ENCODE measurements at regions not wholly inside any gene's neighbourhood (a gene's known extent, or its start where the extent isn't known, plus 50 kb on each side); places are given as distances from the start of the nearest gene placed in this dataset.
A peak's percentile ranks its signal among the peaks of the same experiment; 100 is the strongest.

DNA sequence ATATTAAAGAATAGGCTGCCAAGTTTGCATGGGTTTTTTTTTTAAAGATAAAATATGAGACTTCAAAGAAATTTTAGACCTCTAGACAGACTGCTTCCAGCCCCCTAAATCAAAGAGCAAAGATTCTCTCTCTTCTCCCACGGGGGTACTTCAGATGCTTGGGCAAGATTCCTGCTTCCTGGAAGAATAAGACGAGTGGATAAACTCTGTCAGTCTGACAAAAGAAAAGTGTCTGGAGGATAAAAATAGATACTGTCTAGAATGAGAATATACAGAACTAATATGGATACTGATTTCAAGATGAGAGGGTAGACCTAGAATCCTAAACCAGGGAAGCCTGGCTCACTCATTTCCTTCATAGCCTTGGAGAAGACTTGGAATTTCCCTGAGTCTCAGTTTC lies 435.1 kb downstream of the FOXO1 start:
- DNase-seq (ENCODE audit: low read depth in 4 of 4, low spot score in 3 of 4): no peak

- DNase-seq (ENCODE audit: low read depth in 4 of 4, low spot score in 3 of 4): no peak
These were observed 434.7 kb downstream of the FOXO1 start for GRCh38 chr13:40231751-40232150.

DNA sequence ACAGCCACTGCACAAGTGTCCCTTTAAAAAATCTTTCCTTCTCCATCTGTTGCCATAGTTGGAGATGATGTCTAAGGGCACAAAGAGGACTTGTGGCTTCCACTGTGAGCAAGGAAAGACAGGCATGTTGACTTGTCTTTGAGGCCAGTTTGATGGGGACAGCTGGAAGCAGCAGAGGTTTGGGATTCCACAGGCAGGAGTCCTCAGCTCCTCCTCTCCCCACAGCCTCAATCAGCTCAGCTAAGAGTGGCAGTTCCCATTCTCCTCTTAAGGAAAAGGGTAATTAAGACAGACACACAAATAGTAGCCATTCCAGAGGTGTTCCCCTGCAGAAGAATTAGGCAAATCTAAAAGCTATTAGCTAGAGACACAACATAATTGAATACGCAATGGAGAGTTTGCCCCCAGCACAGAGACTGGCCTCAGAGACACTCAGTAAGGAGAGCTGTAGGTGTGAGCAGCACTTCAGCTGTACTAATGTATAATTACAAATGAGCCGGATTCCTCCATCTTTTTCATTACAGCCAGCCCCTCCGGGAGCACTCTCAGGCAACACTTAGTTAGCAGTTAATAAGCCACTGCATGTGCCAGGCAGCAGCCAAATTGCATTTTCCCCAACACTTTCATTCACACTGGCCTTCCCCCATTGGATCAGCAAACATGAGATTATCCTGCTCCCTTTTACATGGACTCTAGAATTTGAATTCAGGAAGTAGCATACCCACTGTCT lies 434.0 kb downstream of the FOXO1 start:
- DNase-seq (ENCODE audit: low read depth in 4 of 4, low spot score in 3 of 4): no peak

DNA sequence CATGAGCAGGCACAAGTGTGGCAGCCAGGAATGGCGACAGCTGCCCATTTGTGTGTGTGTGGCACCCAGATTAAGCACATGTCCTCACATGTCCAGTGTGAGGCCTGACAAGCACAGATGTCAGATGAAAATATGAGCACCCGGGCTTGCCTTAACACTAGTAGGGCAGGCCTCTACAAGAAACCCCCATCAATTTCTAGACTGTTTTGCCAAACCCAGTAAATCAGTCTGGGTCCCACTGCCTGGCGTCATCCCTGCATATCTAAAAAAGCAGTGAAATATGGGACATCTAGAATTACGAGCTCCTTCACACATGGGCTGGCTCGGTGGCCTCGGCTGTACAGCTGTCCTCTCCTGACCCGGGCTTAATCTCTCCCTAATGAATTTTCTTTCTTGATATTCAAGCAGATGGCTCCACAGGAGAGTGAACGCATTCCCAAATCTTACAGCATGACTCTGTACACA lies 432.7 kb downstream of the FOXO1 start:
- DNase-seq (ENCODE audit: low read depth in 4 of 4, low spot score in 3 of 4): peak in 2 of 4 donors; percentile 20 to 29

- DNase-seq (ENCODE audit: low read depth in 4 of 4, low spot score in 3 of 4): no peak
These were observed 431.2 kb downstream of the FOXO1 start for GRCh38 chr13:40235160-40235796.

DNA sequence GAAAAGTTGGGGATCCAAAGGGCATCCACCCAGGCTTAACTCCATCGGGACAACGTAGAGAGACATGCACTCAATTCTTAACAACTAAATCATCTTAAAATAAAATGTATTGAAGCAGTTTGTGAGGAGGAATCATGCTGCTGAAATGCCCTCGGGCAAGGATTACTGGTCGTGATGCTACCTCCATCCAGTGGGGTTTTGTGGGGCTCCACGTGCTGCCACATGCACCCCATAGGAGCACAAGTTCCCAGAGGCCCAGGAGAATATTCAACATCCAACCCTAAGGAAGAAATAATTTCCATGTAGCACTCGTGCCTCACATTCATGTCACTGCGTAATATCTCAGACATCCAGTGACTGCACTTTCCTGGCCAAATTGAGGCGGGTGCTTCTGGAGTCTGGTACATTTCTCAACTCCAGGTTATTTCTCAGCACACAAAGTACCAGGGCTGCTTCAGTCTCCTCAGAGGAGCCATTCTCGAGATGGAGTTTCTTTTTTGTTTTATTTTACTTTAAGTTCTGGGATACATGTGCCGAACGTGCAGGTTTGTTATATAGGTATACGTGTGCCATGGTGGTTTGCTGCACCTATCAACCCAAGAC lies 429.8 kb downstream of the FOXO1 start:
- DNase-seq (ENCODE audit: low read depth in 4 of 4, low spot score in 3 of 4): no peak

GRCh38 chr13:40238761-40239160 lies 427.7 kb downstream of the FOXO1 start:
- no peak for DNase-seq (ENCODE audit: low read depth in 4 of 4, low spot score in 3 of 4)

GRCh38 chr13:40240293-40240692 lies 426.1 kb downstream of the FOXO1 start:
- DNase-seq (ENCODE audit: low read depth in 4 of 4, low spot score in 3 of 4): no peak

DNA sequence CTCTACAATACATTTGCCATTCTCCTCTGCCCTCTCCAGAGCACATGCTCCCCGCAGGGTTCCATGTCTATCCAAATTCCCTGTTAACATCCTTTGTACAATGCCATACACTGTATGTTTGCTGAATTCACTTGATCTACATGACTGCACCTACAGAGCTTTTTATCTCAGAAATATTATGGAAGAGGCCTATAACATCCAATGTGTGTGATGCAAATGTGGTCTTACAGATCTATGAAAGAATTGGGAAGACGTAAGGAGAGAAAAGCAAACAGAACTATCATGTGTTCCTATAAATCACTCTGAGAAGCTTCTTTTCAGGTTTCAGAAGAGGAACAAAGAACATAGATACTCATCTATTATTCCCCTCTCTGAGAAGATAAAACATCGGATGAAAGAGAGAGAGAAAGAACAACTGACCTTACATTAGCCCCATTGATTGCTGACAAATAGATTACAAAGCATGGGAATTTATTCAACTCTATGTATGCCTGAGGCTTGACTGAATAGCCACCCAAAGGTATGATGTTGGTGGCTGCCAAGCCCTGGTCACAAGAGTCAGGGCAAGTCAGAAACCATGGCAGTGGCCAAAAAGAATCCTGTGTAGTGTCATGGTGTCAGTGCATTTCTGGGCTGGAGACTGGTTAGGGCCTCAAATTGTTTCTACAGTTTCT lies 425.2 kb downstream of the FOXO1 start:
- no peak for DNase-seq (ENCODE audit: low read depth in 4 of 4, low spot score in 3 of 4)

DNA sequence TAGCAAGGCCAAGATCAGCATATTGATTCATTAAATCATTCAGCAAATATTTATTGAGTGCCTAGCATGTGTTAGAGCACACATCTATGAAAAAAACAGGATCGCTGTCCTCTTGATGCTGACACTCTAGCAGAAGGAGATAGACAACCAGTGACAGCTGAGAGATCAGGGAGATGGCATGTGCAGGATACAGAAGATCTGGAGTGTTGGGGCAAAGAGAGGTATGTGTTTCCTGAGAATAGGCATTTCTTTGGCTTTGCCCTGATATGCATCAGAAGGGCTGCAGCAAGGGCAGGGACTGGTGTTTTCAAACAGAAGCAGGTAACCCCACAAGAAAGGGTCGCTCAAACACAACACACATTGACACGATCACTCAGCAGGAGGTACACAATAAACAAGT lies 423.4 kb downstream of the FOXO1 start:
- DNase-seq (ENCODE audit: low read depth in 4 of 4, low spot score in 3 of 4): no peak

DNA sequence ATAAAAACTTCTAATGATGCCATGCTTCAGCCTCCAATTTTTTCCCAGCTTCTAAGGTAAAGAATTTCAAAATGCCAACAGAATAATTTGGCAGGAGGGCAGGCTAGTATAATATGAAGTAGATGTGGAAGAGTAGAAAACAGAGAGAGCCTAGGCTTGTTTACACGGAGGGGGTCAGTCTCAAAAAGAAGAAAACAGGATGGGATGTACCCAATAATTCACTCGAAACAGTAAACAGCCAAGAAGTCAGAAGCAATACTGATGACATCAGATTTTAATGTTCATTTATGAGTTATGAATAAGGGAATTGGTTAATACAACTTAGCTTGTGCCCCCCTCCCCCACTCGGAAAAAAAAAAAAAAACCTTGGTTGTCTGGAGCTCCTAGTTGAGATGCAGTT lies 422.5 kb downstream of the FOXO1 start:
- no peak for DNase-seq (ENCODE audit: low read depth in 4 of 4, low spot score in 3 of 4)

DNA sequence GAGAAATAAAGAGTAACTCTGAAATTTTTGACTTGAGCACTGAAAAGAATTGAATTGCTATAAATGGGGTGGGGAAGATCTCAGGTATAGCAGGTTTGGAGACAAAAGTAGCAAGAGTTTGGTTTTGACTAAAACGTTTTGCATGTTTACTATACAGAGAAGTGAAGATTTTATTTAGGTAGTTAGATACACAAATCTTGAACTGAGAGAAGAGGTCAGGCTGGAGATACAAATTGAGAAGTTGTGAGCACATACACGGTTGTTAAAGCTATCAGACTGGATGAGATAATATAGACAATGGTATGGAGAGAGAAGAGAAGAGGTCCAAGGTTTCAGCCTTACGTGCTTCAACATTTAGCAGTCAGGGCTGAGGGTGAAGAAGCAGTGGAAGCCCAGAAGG lies 420.9 kb downstream of the FOXO1 start:
- no peak for DNase-seq (ENCODE audit: low read depth in 4 of 4, low spot score in 3 of 4)

DNA sequence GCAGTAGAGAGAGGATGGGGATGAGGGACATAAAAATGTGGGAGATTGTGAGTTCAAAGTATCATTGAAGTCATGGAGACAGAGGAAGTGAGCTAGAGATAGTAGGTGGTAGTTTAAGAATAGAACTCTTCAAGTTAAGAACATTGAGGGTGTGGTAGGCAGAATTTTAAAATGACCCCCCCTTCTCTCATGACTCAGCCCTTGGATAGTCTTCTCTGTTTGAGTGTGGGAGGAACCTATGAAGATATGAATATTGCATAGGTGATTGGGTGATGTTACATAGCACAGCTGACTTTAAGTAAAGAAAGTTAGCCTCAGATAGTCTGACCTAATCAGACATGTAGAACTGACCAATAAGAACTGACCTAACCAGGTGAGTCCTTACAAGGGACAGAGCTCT lies 418.6 kb downstream of the FOXO1 start:
- no peak for DNase-seq (ENCODE audit: low read depth in 4 of 4, low spot score in 3 of 4)

- no peak for DNase-seq (ENCODE audit: low read depth in 4 of 4, low spot score in 3 of 4)
These were observed 415.0 kb downstream of the FOXO1 start for GRCh38 chr13:40251343-40252032.

DNA sequence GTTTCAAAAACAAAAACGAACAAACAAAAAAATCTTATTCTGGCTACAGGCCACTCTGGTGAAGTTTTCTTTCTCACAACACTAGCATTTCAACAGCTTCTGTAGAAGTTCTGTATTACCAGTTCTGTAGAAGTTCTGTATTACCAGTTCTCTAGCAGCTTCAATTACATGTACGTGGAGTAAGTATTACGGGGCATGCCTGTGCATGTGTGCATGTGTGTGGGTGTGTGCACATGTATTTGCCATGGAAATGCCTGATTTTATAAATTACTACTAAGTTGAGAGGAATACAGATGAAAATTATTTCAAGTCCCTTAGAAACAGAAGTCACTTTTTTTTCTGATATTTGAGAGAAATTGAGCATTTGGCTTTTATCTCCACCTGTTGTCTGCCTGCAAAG lies 414.2 kb downstream of the FOXO1 start:
- DNase-seq (ENCODE audit: low read depth in 4 of 4, low spot score in 3 of 4): no peak

GRCh38 chr13:40252676-40253075 lies 413.8 kb downstream of the FOXO1 start:
- DNase-seq (ENCODE audit: low read depth in 4 of 4, low spot score in 3 of 4): no peak

DNA sequence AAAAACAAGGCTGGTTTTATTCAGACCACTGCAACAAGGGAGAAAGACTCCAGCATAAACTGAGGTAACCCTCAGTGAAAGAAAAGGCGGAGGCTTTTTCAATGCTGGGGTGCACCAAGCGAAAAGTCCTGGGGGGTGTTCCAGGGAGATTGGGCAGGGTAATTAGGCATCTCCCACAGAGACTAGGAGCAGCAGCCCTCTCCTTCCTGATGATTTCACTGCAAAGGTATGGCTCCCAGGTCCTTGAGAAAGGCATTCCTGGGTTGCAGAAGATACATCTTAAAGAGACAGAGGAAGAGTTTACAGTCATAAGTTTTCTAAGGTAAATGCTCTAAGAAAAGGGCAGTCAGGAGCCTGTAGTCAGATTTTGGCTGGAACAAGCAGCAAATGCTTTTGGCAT lies 412.0 kb downstream of the FOXO1 start:
- DNase-seq (ENCODE audit: low read depth in 4 of 4, low spot score in 3 of 4): no peak

DNA sequence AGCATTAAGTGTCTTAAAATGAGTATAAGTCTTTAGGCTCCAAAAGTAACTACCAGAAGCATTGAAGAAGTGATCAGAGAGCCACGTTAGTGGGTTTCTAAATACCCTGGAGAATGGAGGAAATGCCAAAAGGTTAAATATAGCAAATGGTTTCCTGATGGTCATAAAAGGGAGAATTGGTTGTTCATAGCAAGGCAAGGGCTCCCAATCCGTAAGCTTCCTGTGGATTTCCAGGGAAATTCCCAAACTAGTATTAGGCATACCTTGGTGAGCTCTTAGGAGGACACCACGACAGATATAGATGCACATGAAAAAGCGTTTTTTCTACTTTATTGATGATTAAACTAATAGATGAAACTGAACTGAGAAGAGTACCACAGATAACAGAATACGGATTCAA lies 410.9 kb downstream of the FOXO1 start:
- no peak for DNase-seq (ENCODE audit: low read depth in 4 of 4, low spot score in 3 of 4)

GRCh38 chr13:40259899-40260298 lies 406.5 kb downstream of the FOXO1 start:
- no peak for DNase-seq (ENCODE audit: low read depth in 4 of 4, low spot score in 3 of 4)

DNA sequence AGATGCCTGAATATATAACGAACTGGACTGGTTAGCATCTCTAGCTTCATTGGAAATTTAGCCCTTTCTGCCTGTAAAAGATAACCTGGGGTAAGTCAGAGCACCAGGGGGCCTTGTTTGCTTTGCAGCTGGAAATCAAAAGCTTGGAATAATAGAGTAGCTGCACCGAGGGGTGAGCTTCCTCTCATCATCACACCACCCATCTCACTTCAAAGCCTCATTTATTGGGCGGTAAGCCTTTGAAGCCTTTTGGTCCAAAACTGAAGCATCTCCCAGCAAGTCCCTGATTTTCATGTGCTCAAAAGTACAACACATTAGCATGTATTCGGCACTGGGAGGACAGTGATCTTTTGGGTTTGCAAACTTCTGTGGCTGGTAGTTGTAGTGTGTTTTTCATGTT lies 405.1 kb downstream of the FOXO1 start:
- DNase-seq (ENCODE audit: low read depth in 4 of 4, low spot score in 3 of 4): no peak

GRCh38 chr13:40261947-40262346 lies 404.5 kb downstream of the FOXO1 start:
- DNase-seq (ENCODE audit: low read depth in 4 of 4, low spot score in 3 of 4): no peak

Data from right renal pelvis (tissue), 4 donors.